Stimulated activated CD8-positive, alpha-beta memory T cell treated with anti-CD3 and anti-CD28 coated beads, Interleukin-15, amount 100 ng/mL, for 24 hours (primary cell): ENCODE measurements at regions not wholly inside any gene's neighbourhood (a gene's known extent, or its start where the extent isn't known, plus 50 kb on each side); places are given as distances from the start of the nearest gene placed in this dataset.
"Not testable (repeated sequence)": the region's sequence is repeated elsewhere in the genome, so short reads cannot be mapped to it uniquely, and the experiment has no call there.

ENCODE experiments used
- DNase-seq: peaks from one replicate; pipeline ENCODE4 v3.0.0-alpha.2; 2020; ENCODE audit warnings: low read depth

GRCh38 chr16:33009468-33009867 lies 184.6 kb upstream of the TP53TG3C start:
- DNase-seq, result peak; percentile 21

- not testable (repeated sequence) for DNase-seq
Observed at GRCh38 chr16:33027121-33027520, 166.9 kb upstream of the TP53TG3C start.

- not testable (repeated sequence) for DNase-seq
Observed at GRCh38 chr16:33027941-33028340, 166.1 kb upstream of the TP53TG3C start.

GRCh38 chr16:33028707-33029390 lies 165.2 kb upstream of the TP53TG3C start:
- not testable (repeated sequence) for DNase-seq

- DNase-seq, result not testable (repeated sequence)
Observed at GRCh38 chr16:33048849-33049248, 145.2 kb upstream of the TP53TG3C start.

GRCh38 chr16:33059206-33059605 lies 134.8 kb upstream of the TP53TG3C start:
- no peak for DNase-seq

- DNase-seq, result not testable (repeated sequence)
Observed at GRCh38 chr16:33059654-33060421, 134.2 kb upstream of the TP53TG3C start.

- DNase-seq, result not testable (repeated sequence)
Observed at GRCh38 chr16:33062763-33063162, 131.3 kb upstream of the TP53TG3C start.

GRCh38 chr16:33063365-33064170 lies 130.5 kb upstream of the TP53TG3C start:
- DNase-seq, result not testable (repeated sequence)

GRCh38 chr16:33064454-33065073 lies 129.5 kb upstream of the TP53TG3C start:
- not testable (repeated sequence) for DNase-seq
